ENCODE measurements at regions not wholly inside any gene's neighbourhood (a gene's known extent, or its start where the extent isn't known, plus 50 kb on each side); places are given as distances from the start of the nearest gene placed in this dataset.

GRCh38 chr6:132204591-132204990, 196.7 kb downstream of the MOXD1 start:
- TF ChIP-seq CTCF (IDR thresholded peaks at IDR 0.05) (no peak), POLR2A (IDR thresholded peaks at IDR 0.05) (no peak), POLR2AphosphoS5 (IDR thresholded peaks at IDR 0.05) (no peak)

All from prostate gland (tissue), 2 donors.